GM13976 (cell line): ENCODE measurements at regions not wholly inside any gene's neighbourhood (a gene's known extent, or its start where the extent isn't known, plus 50 kb on each side); places are given as distances from the start of the nearest gene placed in this dataset.
"Not testable (repeated sequence)": the region's sequence is repeated elsewhere in the genome, so short reads cannot be mapped to it uniquely, and the experiment has no call there.

Experiments
- DNase-seq: peaks from one replicate; pipeline ENCODE4 v3.0.0; 2012; ENCODE audit warnings: low spot score
- CTCF ChIP-seq: IDR thresholded peaks from 2 replicates; pipeline ENCODE4 v1.5.1; 2012; ENCODE audit warnings: borderline replicate concordance, mild to moderate bottlenecking; ENCODE audit not compliant: insufficient read depth; ENCODE audit errors: extremely low read depth, missing control alignments, control extremely low read depth
- in situ Hi-C: fragments of 300-500 bp; cut with MboI; formaldehyde crosslinking; loops from one replicate; pipeline ENCODE4 v1.12.0; 2022; ENCODE audit warnings: low sequenced_read_pairs, mixed read lengths, inconsistent platforms; ENCODE audit not compliant: unreplicated experiment

GRCh38 chr6:84882768-84883766 is 118.7 kb upstream of the TBX18 start:
- no peak for TF ChIP-seq CTCF
- in situ Hi-C loops, result no loop called here
- no peak for DNase-seq

GRCh38 chr6:84879385-84879784 is 115.0 kb upstream of the TBX18 start:
- in situ Hi-C loops, DNase-seq: not testable (repeated sequence)

- in situ Hi-C loops, result no loop called here
- TF ChIP-seq CTCF, result no peak
- DNase-seq, result no peak
Observed at GRCh38 chr6:84877515-84878210, 113.3 kb upstream of the TBX18 start.

- in situ Hi-C loops, result no loop called here
Observed at GRCh38 chr6:84876723-84877514, 112.5 kb upstream of the TBX18 start.

GRCh38 chr6:84872996-84873723 is 108.8 kb upstream of the TBX18 start:
- TF ChIP-seq CTCF, result no peak
- no peak for DNase-seq
- in situ Hi-C loops, result no loop called here

More at GRCh38 chr6:84876723-84877514, 112.5 kb upstream of the TBX18 start:
- DNase-seq, result no peak
- TF ChIP-seq CTCF, result no peak

- in situ Hi-C loops, result no loop called here
- TF ChIP-seq CTCF, result no peak
- DNase-seq, result no peak
Observed at GRCh38 chr6:84871925-84872324, 107.5 kb upstream of the TBX18 start.
